Adrenal gland (tissue), 9 donors: ENCODE measurements at regions not wholly inside any gene's neighbourhood (a gene's known extent, or its start where the extent isn't known, plus 50 kb on each side); places are given as distances from the start of the nearest gene placed in this dataset.

Source experiments
- DNase-seq, 7 donors: peaks; one replicate each; pipeline ENCODE4 v3.0.0-alpha.2; 2019 to 2020
- H3K27ac ChIP-seq, 5 donors: fragments of 200-600 bp; sonication (generic) in 4 of 5; 1 replicate in 3 of 5; 2 replicates in 2 of 5; pipeline versions ENCODE4 v1.5.1 to v1.8.0; 2016 to 2020; ENCODE audit warnings: mild to moderate bottlenecking in 1 of 5
- H3K27me3 ChIP-seq: fragments of 200-600 bp; 2 replicates; pipeline ENCODE4 v1.8.0; 2021
- H3K36me3 ChIP-seq, 2 donors: fragments of 200-600 bp; replicated peaks in 1 of 2; 1 replicate in 1 of 2; 2 replicates in 1 of 2; pipeline versions ENCODE4 v1.5.1 to v1.8.0; 2018 to 2022
- H3K4me1 ChIP-seq, 2 donors: fragments of 200-600 bp; replicated peaks in 1 of 2; 1 replicate in 1 of 2; 2 replicates in 1 of 2; pipeline versions ENCODE4 v1.5.1 to v1.8.0; 2018 to 2021
- H3K4me3 ChIP-seq, 4 donors: fragments of 200-600 bp; sonication (generic) in 3 of 4; one replicate each; pipeline ENCODE4 v1.5.1; 2016 to 2018
- H3K9me3 ChIP-seq, 3 donors: fragments of 200-600 bp; sonication (generic) in 1 of 3; replicated peaks in 1 of 3; 1 replicate in 2 of 3; 2 replicates in 1 of 3; pipeline versions ENCODE4 v1.5.1 to v1.8.0; 2016 to 2021
- CTCF ChIP-seq, 6 experiments: fragments of 450-650 bp in 4 of 6; fragments of 200-600 bp in 2 of 6; sonication (generic) in 1 of 6; IDR thresholded peaks; 1 replicate in 5 of 6; 2 replicates in 1 of 6; pipeline versions ENCODE4 v1.5.1 to v1.8.0; 2016 to 2021; ENCODE audit warnings: antibody characterized with exemption in 6 of 6, mild to moderate bottlenecking in 2 of 6, moderate library complexity in 1 of 6
- POLR2A ChIP-seq, 2 donors: fragments of 450-650 bp; IDR thresholded peaks; one replicate each; pipeline ENCODE4 v1.6.1; 2017; ENCODE audit warnings: antibody characterized with exemption in 2 of 2, mild to moderate bottlenecking in 2 of 2, moderate library complexity in 1 of 2
- WGBS, 4 donors: extraction: QIAGEN DNeasy Blood & Tissue Kit in 2 of 4; methylation state at CpG; one replicate each; pipeline versions ENCODE4 v1.1.5 to v1.1.7; 2013 to 2017; 5-methylcytosine and 5-hydroxymethylcytosine counted together
- intact Hi-C, 2 donors: fragments of 100-400 bp; cut with DNase I; formaldehyde crosslinking; loops; one replicate each; pipeline versions ENCODE4 v1.14.1 to v1.15.0; 2022 to 2023
- donor health status: healthy with polysubstance abuse.
- donor health status: Bipolar disorder and iron deficiency.
- donor health status: DM: yes; HTN: yes; CAD: no.
- donor health status: DM: no; HTN: no; CAD: no.
- donor health status: DM: no; HTN: no; CAD: no.

- peaks cover 17 to 18% of the 10 kb centered on the region in 2 donors for H3K4me1 ChIP-seq
- intact Hi-C loops, result no loop called here
- peak overlapping the region in 3 of 5 donors; percentile 38 to 74 (median 42) for H3K27ac ChIP-seq
- DNase-seq, result peak in 5 of 7 donors; percentile 35 to 65 (median 42)
- H3K27me3 ChIP-seq, result no peaks in the 10 kb centered on the region
- peaks cover 0 to 5% (median 0%) of the 10 kb centered on the region in 3 donors for H3K9me3 ChIP-seq
- H3K36me3 ChIP-seq, result no peaks in the 10 kb centered on the region
- 36 to 58% (median 41%) methylated on average over 6 to 8 of the region's 8 CpGs for WGBS, 4 donors
- TF ChIP-seq CTCF (IDR thresholded peaks at IDR 0.05) (no peak), POLR2A (IDR thresholded peaks at IDR 0.05) (no peak)
- H3K4me3 ChIP-seq, result no peak overlapping the region
Measured at GRCh38 chr12:93191956-93192355, 185.8 kb upstream of the NUDT4 start.

GRCh38 chr12:93192878-93193277 lies 184.8 kb upstream of the NUDT4 start:
- no peak overlapping the region for H3K4me3 ChIP-seq
- DNase-seq, result no peak
- intact Hi-C loops, result no loop called here
- no peak overlapping the region for H3K27ac ChIP-seq
- H3K27me3 ChIP-seq, result no peaks in the 10 kb centered on the region
- H3K9me3 ChIP-seq, result peaks cover 0 to 5% (median 0%) of the 10 kb centered on the region in 3 donors
- no peaks in the 10 kb centered on the region for H3K36me3 ChIP-seq
- 93 to 100% (median 94%) methylated on average over 1 of the region's 1 CpG for WGBS, 4 donors
- H3K4me1 ChIP-seq, result peaks cover 22 to 26% of the 10 kb centered on the region in 2 donors
- TF ChIP-seq CTCF (IDR thresholded peaks at IDR 0.05) (no peak), POLR2A (IDR thresholded peaks at IDR 0.05) (no peak)

GRCh38 chr12:93195511-93195910 lies 182.2 kb upstream of the NUDT4 start:
- Histone ChIP-seq H3K27ac (no peak overlapping the region), H3K9me3 (peaks cover 0 to 5% (median 0%) of the 10 kb centered on the region in 3 donors), H3K4me1 (peaks cover 26 to 29% of the 10 kb centered on the region in 2 donors), H3K36me3 (no peaks in the 10 kb centered on the region), H3K27me3 (no peaks in the 10 kb centered on the region), H3K4me3 (no peak overlapping the region)
- DNase-seq, result no peak
- intact Hi-C loops, result no loop called here
- WGBS, 4 donors, result 78 to 86% (median 81%) methylated on average over 4 of the region's 4 CpGs
- TF ChIP-seq CTCF (IDR thresholded peaks at IDR 0.05), result no peak
- TF ChIP-seq POLR2A (IDR thresholded peaks at IDR 0.05), result no peak

- Histone ChIP-seq H3K27ac (peak overlapping the region in 4 of 5 donors; percentile 29 to 83 (median 54)), H3K4me1 (peaks cover 17 to 20% of the 10 kb centered on the region in 2 donors), H3K4me3 (no peak overlapping the region), H3K9me3 (peaks cover 0 to 5% (median 0%) of the 10 kb centered on the region in 3 donors), H3K36me3 (no peaks in the 10 kb centered on the region), H3K27me3 (no peaks in the 10 kb centered on the region)
- no peak for TF ChIP-seq POLR2A (IDR thresholded peaks at IDR 0.05)
- no peak for TF ChIP-seq CTCF (IDR thresholded peaks at IDR 0.05)
- intact Hi-C loops, result no loop called here
- no peak for DNase-seq
- WGBS, 4 donors, result 60 to 81% (median 75%) methylated on average over 1 of the region's 1 CpG
Measured at GRCh38 chr12:93197067-93197593, 180.6 kb upstream of the NUDT4 start.
